SK-N-SH (cell line): ENCODE measurements at regions not wholly inside any gene's neighbourhood (a gene's known extent, or its start where the extent isn't known, plus 50 kb on each side); places are given as distances from the start of the nearest gene placed in this dataset.

Experiments
- CTCF ChIA-PET: fragments of 300-600, 350-600 bp; formaldehyde crosslinking; extraction: SDS; loops from one replicate; lab custom pipeline; 2021; lab: Yijun Ruan, JAX
- POLR2A ChIA-PET: fragments of 350-600 bp; sonication (Branson Sonifier 250); formaldehyde crosslinking; extraction: SDS; loops from one replicate; lab custom pipeline; 2020; ENCODE audit warnings: antibody characterized with exemption, inconsistent platforms; lab: Yijun Ruan, JAX
- DNase-seq: peaks from one replicate; pipeline ENCODE4 v3.0.0; 2012
- H2AFZ ChIP-seq: fragments of 200-600 bp; sonication (generic); 2 replicates; pipeline ENCODE4 v1.8.1; 2016; ENCODE audit warnings: antibody characterized with exemption, mild to moderate bottlenecking, low read depth
- H3F3A ChIP-seq: fragments of 200-600 bp; sonication (generic); replicated peaks from 2 replicates; pipeline ENCODE3; 2016; ENCODE audit warnings: antibody characterized with exemption, mild to moderate bottlenecking; ENCODE audit not compliant: insufficient read depth
- H3K27ac ChIP-seq, 2 experiments: fragments of 200-500 bp in 1 of 2; fragments of 200-600 bp in 1 of 2; sonication (Bioruptor generic) in 1 of 2; sonication (generic), shearing (Covaris generic) in 1 of 2; 2 replicates each; pipeline versions ENCODE4 v1.5.1 to v1.6.1; 2014 to 2016; ENCODE audit warnings: low read depth in 2 of 2, inconsistent platforms in 1 of 2, low read length in 1 of 2, mild to moderate bottlenecking in 1 of 2, mixed read lengths in 1 of 2
- H3K27me3 ChIP-seq: fragments of 200-600 bp; sonication (generic), shearing (Covaris generic); 2 replicates; pipeline ENCODE4 v1.6.1; 2016; ENCODE audit warnings: mixed run types; ENCODE audit not compliant: insufficient read depth
- H3K36me3 ChIP-seq, 2 experiments: fragments of 200-500 bp in 1 of 2; fragments of 200-600 bp in 1 of 2; sonication (Bioruptor generic) in 1 of 2; sonication (generic) in 1 of 2; replicated peaks in 1 of 2; 2 replicates each; pipeline versions ENCODE3 to v1.5.1; 2014 to 2016; ENCODE audit warnings: low read length in 1 of 2, mild to moderate bottlenecking in 1 of 2; ENCODE audit not compliant: insufficient read depth in 2 of 2, control insufficient read depth in 1 of 2
- H3K4me1 ChIP-seq, 2 experiments: fragments of 200-500 bp in 1 of 2; fragments of 200-600 bp in 1 of 2; sonication (Bioruptor generic) in 1 of 2; sonication (generic), shearing (Covaris generic) in 1 of 2; 2 replicates each; pipeline versions ENCODE4 v1.5.1 to v1.6.1; 2014 to 2016; ENCODE audit warnings: low read depth in 1 of 2, low read length in 1 of 2, mixed run types in 1 of 2; ENCODE audit not compliant: insufficient read depth in 2 of 2, control insufficient read depth in 1 of 2
- H3K4me2 ChIP-seq: fragments of 200-600 bp; sonication (generic), shearing (Covaris generic); 2 replicates; pipeline ENCODE4 v1.6.1; 2017; ENCODE audit warnings: mixed run types
- H3K4me3 ChIP-seq, 2 experiments: fragments of 200-500 bp in 1 of 2; fragments of 200-600 bp in 1 of 2; sonication (Bioruptor generic) in 1 of 2; sonication (generic), shearing (Covaris generic) in 1 of 2; 2 replicates each; pipeline versions ENCODE4 v1.5.1 to v1.8.1; 2014 to 2016; ENCODE audit warnings: low read depth in 2 of 2, inconsistent platforms in 1 of 2, low read length in 1 of 2, mild to moderate bottlenecking in 1 of 2, mixed read lengths in 1 of 2, moderate library complexity in 1 of 2
- H3K79me2 ChIP-seq: fragments of 200-600 bp; sonication (generic); 2 replicates; pipeline ENCODE4 v1.8.1; 2017; ENCODE audit warnings: mild to moderate bottlenecking; ENCODE audit not compliant: insufficient read depth
- H3K9ac ChIP-seq: fragments of 200-600 bp; sonication (generic); 2 replicates; pipeline ENCODE4 v1.6.1; 2017; ENCODE audit warnings: mixed run types
- H3K9me2 ChIP-seq: fragments of 200-600 bp; sonication (generic); 2 replicates; pipeline ENCODE4 v1.6.1; 2017; ENCODE audit warnings: mixed run types
- H3K9me3 ChIP-seq: fragments of 200-600 bp; sonication (generic); 2 replicates; pipeline ENCODE4 v1.6.1; 2017; ENCODE audit warnings: mixed run types, mild to moderate bottlenecking, moderate library complexity
- H4K20me1 ChIP-seq: fragments of 200-600 bp; sonication (generic); 2 replicates; pipeline ENCODE4 v1.6.1; 2017; ENCODE audit warnings: mild to moderate bottlenecking, mixed run types; ENCODE audit not compliant: insufficient read depth
- CHD2 ChIP-seq: fragments of 150-350 bp; IDR thresholded peaks from 2 replicates; pipeline ENCODE4 v1.6.1; 2018; ENCODE audit warnings: low read length; ENCODE audit not compliant: partially characterized antibody
- ELF1 ChIP-seq: IDR thresholded peaks from 2 replicates; pipeline ENCODE4 v1.4.0; 2012
- EP300 ChIP-seq, 2 experiments: IDR thresholded peaks; 2 replicates each; pipeline versions ENCODE4 v1.4.0 to v1.6.1; 2012; ENCODE audit warnings: borderline replicate concordance in 1 of 2, low read depth in 1 of 2, low read length in 1 of 2
- FOXM1 ChIP-seq: IDR thresholded peaks from 2 replicates; pipeline ENCODE4 v1.4.0; 2012; ENCODE audit warnings: low read depth, mild to moderate bottlenecking
- GABPA ChIP-seq: IDR thresholded peaks from 2 replicates; pipeline ENCODE4 v1.4.0; 2012; ENCODE audit warnings: low read depth, mild to moderate bottlenecking
- MEF2A ChIP-seq: IDR thresholded peaks from 2 replicates; pipeline ENCODE4 v1.4.0; 2012; ENCODE audit warnings: low read depth, borderline replicate concordance
- MXI1 ChIP-seq: IDR thresholded peaks from 2 replicates; pipeline ENCODE4 v1.6.1; 2012; ENCODE audit warnings: mild to moderate bottlenecking, low read depth, low read length, improper control_type of control experiment
- NFIC ChIP-seq: IDR thresholded peaks from 2 replicates; pipeline ENCODE4 v1.4.0; 2012; ENCODE audit warnings: borderline replicate concordance
- NRF1 ChIP-seq: IDR thresholded peaks from 2 replicates; pipeline ENCODE4 v1.6.1; 2012; ENCODE audit warnings: low read depth, mild to moderate bottlenecking, low read length
- POLR2AphosphoS5 ChIP-seq: IDR thresholded peaks from 2 replicates; pipeline ENCODE4 v1.6.1; 2012; ENCODE audit warnings: low read depth, low read length
- RAD21 ChIP-seq: IDR thresholded peaks from 2 replicates; pipeline ENCODE4 v1.6.1; 2012; ENCODE audit warnings: mild to moderate bottlenecking, low read length
- RFX5 ChIP-seq: IDR thresholded peaks from 2 replicates; pipeline ENCODE4 v1.6.1; 2012; ENCODE audit warnings: mild to moderate bottlenecking, improper control_type of control experiment, low read length
- RXRA ChIP-seq: IDR thresholded peaks from 2 replicates; pipeline ENCODE4 v1.4.0; 2012; ENCODE audit warnings: low read depth, mild to moderate bottlenecking, borderline replicate concordance
- SMC3 ChIP-seq: IDR thresholded peaks from 2 replicates; pipeline ENCODE4 v1.6.1; 2012; ENCODE audit warnings: low read depth, low read length, improper control_type of control experiment
- TAF1 ChIP-seq: IDR thresholded peaks from 2 replicates; pipeline ENCODE4 v1.6.1; 2012; ENCODE audit warnings: low read depth, mild to moderate bottlenecking, low read length, moderate library complexity, borderline replicate concordance
- TEAD4 ChIP-seq: IDR thresholded peaks from 2 replicates; pipeline ENCODE4 v1.4.0; 2012; ENCODE audit warnings: mild to moderate bottlenecking, borderline replicate concordance; ENCODE audit not compliant: insufficient read depth
- YY1 ChIP-seq: IDR thresholded peaks from 2 replicates; pipeline ENCODE4 v1.4.0; 2012; ENCODE audit warnings: low read depth, mild to moderate bottlenecking
- TF ChIP-seq, protein P1 (sequence below): IDR thresholded peaks from 2 replicates; pipeline ENCODE4 v1.4.0; 2012; ENCODE audit warnings: low read depth, borderline replicate concordance
- TF ChIP-seq, protein P2 (sequence below): fragments of 200-600 bp; sonication (generic); IDR thresholded peaks from 2 replicates; pipeline ENCODE4 v1.6.1; 2017; ENCODE audit warnings: antibody characterized with exemption, mild to moderate bottlenecking, moderate library complexity
- TF ChIP-seq, protein P3 (sequence below): fragments of 150-350 bp; IDR thresholded peaks from 2 replicates; pipeline ENCODE4 v1.6.1; 2017; ENCODE audit warnings: antibody characterized with exemption, low read length, low read depth, borderline replicate concordance

DNA sequence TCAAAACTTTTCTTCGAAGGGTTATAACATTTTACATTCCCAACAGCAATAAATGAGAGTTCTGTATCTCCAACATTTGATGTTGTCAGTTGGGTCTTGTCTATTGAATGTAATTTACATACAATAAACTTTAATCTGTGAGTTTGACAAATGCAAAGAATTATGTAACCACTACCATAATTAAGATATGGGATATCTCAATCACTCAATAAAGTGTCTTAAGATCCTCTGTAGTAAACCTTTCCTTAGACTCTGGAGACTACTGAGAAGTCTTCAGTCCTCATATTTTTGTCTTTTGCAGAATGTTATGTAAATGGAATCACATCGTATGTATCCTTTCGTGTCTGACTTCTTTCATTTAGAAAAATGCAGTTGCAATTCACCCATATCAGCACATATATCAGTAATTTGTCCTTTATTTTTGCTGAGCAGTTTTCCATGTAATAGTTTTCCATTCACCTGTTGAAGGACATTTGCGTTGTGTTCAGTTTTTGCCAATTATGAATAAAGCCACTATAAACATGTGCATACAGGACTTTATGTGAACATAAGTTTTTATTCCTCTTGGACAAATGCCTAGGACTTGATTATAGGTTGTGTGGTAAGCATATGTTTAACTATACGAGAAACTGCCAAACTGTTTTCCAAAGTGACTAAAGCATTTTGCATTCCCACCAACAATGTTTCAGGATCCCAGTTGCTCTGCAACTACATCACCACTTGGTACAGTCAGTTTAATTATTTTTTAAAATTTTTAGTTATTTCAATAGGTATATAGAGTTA, 784.6 kb upstream of the ZNF608 start (continued):
- TF ChIP-seq, protein P1, sequence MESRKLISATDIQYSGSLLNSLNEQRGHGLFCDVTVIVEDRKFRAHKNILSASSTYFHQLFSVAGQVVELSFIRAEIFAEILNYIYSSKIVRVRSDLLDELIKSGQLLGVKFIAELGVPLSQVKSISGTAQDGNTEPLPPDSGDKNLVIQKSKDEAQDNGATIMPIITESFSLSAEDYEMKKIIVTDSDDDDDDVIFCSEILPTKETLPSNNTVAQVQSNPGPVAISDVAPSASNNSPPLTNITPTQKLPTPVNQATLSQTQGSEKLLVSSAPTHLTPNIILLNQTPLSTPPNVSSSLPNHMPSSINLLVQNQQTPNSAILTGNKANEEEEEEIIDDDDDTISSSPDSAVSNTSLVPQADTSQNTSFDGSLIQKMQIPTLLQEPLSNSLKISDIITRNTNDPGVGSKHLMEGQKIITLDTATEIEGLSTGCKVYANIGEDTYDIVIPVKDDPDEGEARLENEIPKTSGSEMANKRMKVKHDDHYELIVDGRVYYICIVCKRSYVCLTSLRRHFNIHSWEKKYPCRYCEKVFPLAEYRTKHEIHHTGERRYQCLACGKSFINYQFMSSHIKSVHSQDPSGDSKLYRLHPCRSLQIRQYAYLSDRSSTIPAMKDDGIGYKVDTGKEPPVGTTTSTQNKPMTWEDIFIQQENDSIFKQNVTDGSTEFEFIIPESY: no peak
- TF ChIP-seq MEF2A (no peak), TAF1 (no peak), CHD2 (no peak), NRF1 (no peak), FOXM1 (no peak), YY1 (no peak)
- TF ChIP-seq, protein P2, sequence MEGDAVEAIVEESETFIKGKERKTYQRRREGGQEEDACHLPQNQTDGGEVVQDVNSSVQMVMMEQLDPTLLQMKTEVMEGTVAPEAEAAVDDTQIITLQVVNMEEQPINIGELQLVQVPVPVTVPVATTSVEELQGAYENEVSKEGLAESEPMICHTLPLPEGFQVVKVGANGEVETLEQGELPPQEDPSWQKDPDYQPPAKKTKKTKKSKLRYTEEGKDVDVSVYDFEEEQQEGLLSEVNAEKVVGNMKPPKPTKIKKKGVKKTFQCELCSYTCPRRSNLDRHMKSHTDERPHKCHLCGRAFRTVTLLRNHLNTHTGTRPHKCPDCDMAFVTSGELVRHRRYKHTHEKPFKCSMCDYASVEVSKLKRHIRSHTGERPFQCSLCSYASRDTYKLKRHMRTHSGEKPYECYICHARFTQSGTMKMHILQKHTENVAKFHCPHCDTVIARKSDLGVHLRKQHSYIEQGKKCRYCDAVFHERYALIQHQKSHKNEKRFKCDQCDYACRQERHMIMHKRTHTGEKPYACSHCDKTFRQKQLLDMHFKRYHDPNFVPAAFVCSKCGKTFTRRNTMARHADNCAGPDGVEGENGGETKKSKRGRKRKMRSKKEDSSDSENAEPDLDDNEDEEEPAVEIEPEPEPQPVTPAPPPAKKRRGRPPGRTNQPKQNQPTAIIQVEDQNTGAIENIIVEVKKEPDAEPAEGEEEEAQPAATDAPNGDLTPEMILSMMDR: no peak
- TF ChIP-seq, protein P3, sequence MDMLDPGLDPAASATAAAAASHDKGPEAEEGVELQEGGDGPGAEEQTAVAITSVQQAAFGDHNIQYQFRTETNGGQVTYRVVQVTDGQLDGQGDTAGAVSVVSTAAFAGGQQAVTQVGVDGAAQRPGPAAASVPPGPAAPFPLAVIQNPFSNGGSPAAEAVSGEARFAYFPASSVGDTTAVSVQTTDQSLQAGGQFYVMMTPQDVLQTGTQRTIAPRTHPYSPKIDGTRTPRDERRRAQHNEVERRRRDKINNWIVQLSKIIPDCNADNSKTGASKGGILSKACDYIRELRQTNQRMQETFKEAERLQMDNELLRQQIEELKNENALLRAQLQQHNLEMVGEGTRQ: no peak

DNA sequence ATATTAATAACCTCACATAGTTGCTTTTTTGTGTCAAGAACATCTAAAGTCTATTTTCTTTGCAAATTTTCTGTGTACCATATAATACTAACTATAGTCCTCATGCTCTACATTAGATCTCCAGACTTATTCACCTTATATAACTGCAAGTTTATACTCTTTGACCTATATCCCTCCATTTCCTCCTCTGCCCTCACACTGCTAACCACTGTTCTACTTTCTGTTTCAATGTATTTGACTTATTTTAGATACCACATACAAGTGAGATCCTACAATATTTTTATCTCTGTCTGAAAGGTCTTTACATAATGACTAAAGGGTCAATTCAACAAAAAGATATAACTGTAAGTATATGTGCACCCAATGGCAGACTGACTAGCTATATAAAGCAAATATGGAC, 789.7 kb upstream of the ZNF608 start:
- Histone ChIP-seq H3K79me2 (no peaks in the 10 kb centered on the region), H3K9me2 (no peaks in the 10 kb centered on the region), H3K4me1 (no peaks in the 10 kb centered on the region), H3K9me3 (peaks cover 7% of the 10 kb centered on the region; the same call in 1 of the 2 replicates), H3K4me2 (no peak overlapping the region), H3K9ac (no peak overlapping the region), H3F3A (no peaks in the 10 kb centered on the region), H3K27ac (peak overlapping the region in 1 of 2 experiments; percentile 11; a peak in 1 of 4 replicates), H3K36me3 (no peaks in the 10 kb centered on the region), H3K27me3 (no peaks in the 10 kb centered on the region), H3K4me3 (no peak overlapping the region), H4K20me1 (no peaks in the 10 kb centered on the region), H2AFZ (no peak overlapping the region)
- no peak for TF ChIP-seq RAD21
- TF ChIP-seq GABPA: no peak
- no peak for TF ChIP-seq ELF1
- TF ChIP-seq RXRA: no peak
- TF ChIP-seq EP300 (IDR thresholded peaks at IDR 0.05; ENCODE audit: borderline replicate concordance in 1 of 2, low read depth in 1 of 2, low read length in 1 of 2): no peak
- TF ChIP-seq FOXM1: no peak
- no peak for TF ChIP-seq TEAD4
- TF ChIP-seq MXI1: no peak
- TF ChIP-seq RFX5: no peak
- TF ChIP-seq MEF2A: no peak
- TF ChIP-seq SMC3: no peak
- TF ChIP-seq NFIC: no peak
- no peak for TF ChIP-seq POLR2AphosphoS5
- POLR2A ChIA-PET: no interaction called here
- DNase-seq: no peak
- CTCF ChIA-PET: no interaction called here
